ENCODE measurements at regions not wholly inside any gene's neighbourhood (a gene's known extent, or its start where the extent isn't known, plus 50 kb on each side); places are given as distances from the start of the nearest gene placed in this dataset.
"Not testable (repeated sequence)": the region's sequence is repeated elsewhere in the genome, so short reads cannot be mapped to it uniquely, and the experiment has no call there.

- no peak overlapping the region for H3K27ac Mint-ChIP-seq
- no peaks in the 10 kb centered on the region for H3K36me3 Mint-ChIP-seq
- H3K4me1 Mint-ChIP-seq: no peaks in the 10 kb centered on the region
- H3K27me3 Mint-ChIP-seq: peaks cover 16% of the 10 kb centered on the region
- peaks cover 0 to 8% (median 3%) of the 10 kb centered on the region in 3 donors for H3K9me3 Mint-ChIP-seq
- no peak overlapping the region for H3K4me3 Mint-ChIP-seq
Measured at GRCh38 chr2:173550143-173550542, 195.5 kb downstream of the CDCA7 start.

DNA sequence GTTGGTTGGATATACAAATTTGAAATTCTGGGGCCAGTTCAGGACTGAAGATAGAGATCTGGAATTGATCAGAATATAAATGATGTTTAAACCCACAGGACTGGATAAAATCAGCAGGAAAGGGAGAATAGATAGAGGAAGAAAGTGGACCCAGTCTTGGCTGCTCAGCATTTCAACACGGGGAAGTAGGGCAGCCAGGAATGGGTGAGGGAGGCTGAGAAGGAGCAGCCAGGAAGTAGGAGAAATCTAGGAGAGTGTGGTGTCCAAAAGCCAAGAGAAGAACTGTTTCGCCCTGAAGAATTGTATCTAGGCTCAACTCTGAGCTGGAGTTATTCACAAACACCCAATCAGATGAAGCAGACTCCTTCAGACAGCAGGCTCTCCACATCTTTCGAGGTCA lies 197.9 kb downstream of the CDCA7 start:
- H3K4me3 Mint-ChIP-seq: no peak overlapping the region
- H3K4me1 Mint-ChIP-seq: no peaks in the 10 kb centered on the region
- H3K9me3 Mint-ChIP-seq: peaks cover 0 to 8% (median 3%) of the 10 kb centered on the region in 3 donors
- H3K27ac Mint-ChIP-seq: no peak overlapping the region
- H3K27me3 Mint-ChIP-seq: peaks cover 16% of the 10 kb centered on the region
- H3K36me3 Mint-ChIP-seq: no peaks in the 10 kb centered on the region

- Mint-ChIP-seq H3K27ac (no peak overlapping the region), H3K9me3 (peaks cover 0 to 8% (median 3%) of the 10 kb centered on the region in 3 donors), H3K4me1 (no peaks in the 10 kb centered on the region), H3K36me3 (no peaks in the 10 kb centered on the region), H3K4me3 (no peak overlapping the region), H3K27me3 (peaks cover 24% of the 10 kb centered on the region)
Measured at GRCh38 chr2:173553593-173553992, 198.9 kb downstream of the CDCA7 start.

DNA sequence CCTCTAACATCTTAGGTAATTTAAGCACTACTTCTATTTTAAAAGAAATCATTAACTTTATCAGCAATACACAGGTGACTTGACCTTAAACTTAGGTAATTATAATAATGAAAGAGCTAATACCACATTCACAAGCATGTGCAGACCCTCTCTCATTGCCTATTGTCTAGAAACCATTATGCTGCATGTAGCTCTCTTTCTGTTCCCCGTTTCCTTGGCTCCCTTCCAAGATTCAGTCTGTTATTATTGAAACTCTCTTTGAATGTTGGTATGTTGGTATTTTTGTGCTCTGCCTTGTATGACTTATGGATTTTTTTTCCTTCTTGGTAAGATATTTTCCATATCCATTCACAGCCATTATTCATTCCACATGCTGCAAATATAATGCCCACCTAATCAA lies 201.2 kb downstream of the CDCA7 start:
- Mint-ChIP-seq H3K4me1 (peaks cover 0 to 3% (median 2%) of the 10 kb centered on the region in 3 donors), H3K4me3 (no peak overlapping the region), H3K27ac (no peak overlapping the region), H3K27me3 (peaks cover 22% of the 10 kb centered on the region), H3K9me3 (peaks cover 0 to 8% (median 2%) of the 10 kb centered on the region in 3 donors), H3K36me3 (no peaks in the 10 kb centered on the region)

DNA sequence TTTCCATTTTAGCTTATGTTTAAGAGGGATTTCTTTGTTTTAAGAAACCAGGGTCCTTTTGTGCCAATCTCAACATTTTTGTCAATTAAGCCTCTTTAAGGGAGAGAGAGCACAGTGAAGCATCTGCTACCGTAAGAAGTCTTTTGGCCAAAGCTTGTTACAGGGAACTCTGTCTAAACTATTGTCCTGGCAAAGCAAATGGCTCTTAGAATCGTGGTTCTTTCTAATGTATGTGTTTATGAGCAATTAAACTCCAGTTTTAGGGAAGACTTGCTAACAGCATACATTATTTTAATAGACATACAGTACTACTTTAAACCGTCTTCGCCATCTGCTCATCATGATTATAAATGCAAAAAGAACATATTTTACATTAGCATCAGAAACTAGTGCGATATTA lies 202.1 kb downstream of the CDCA7 start:
- no peaks in the 10 kb centered on the region for H3K36me3 Mint-ChIP-seq

GRCh38 chr2:173557497-173557896 lies 202.8 kb downstream of the CDCA7 start:
- Mint-ChIP-seq H3K27me3 (peaks cover 17% of the 10 kb centered on the region), H3K9me3 (peaks cover 2 to 6% (median 2%) of the 10 kb centered on the region in 3 donors), H3K36me3 (peaks cover 1% of the 10 kb centered on the region), H3K27ac (no peak overlapping the region), H3K4me1 (peaks cover 0 to 3% (median 2%) of the 10 kb centered on the region in 3 donors), H3K4me3 (no peak overlapping the region)

More for the DNA sequence above, 202.1 kb downstream of the CDCA7 start:
- Mint-ChIP-seq H3K9me3 (peaks cover 2 to 6% (median 4%) of the 10 kb centered on the region in 3 donors), H3K27me3 (peaks cover 22% of the 10 kb centered on the region), H3K4me1 (peaks cover 0 to 3% (median 2%) of the 10 kb centered on the region in 3 donors), H3K4me3 (no peak overlapping the region), H3K27ac (no peak overlapping the region)

- no peak overlapping the region for H3K4me3 Mint-ChIP-seq
- no peak overlapping the region for H3K27ac Mint-ChIP-seq
- peaks cover 0 to 6% (median 3%) of the 10 kb centered on the region in 3 donors for H3K4me1 Mint-ChIP-seq
- H3K9me3 Mint-ChIP-seq: peaks cover 0 to 3% (median 0%) of the 10 kb centered on the region in 3 donors
- H3K36me3 Mint-ChIP-seq: peaks cover under 1% of the 10 kb centered on the region
- H3K27me3 Mint-ChIP-seq: peaks cover 15% of the 10 kb centered on the region
Measured at GRCh38 chr2:173567493-173567892, 212.8 kb downstream of the CDCA7 start.

GRCh38 chr2:173568054-173568453 lies 213.4 kb downstream of the CDCA7 start:
- H3K9me3 Mint-ChIP-seq: peaks cover 0 to 3% (median 0%) of the 10 kb centered on the region in 3 donors
- no peak overlapping the region for H3K4me3 Mint-ChIP-seq
- H3K27ac Mint-ChIP-seq: no peak overlapping the region
- H3K4me1 Mint-ChIP-seq: peaks cover 0 to 6% (median 3%) of the 10 kb centered on the region in 3 donors
- peaks cover 15% of the 10 kb centered on the region for H3K27me3 Mint-ChIP-seq
- no peaks in the 10 kb centered on the region for H3K36me3 Mint-ChIP-seq

- H3K4me1 Mint-ChIP-seq: peaks cover 0 to 6% (median 3%) of the 10 kb centered on the region in 3 donors
- H3K27me3 Mint-ChIP-seq: peaks cover 11% of the 10 kb centered on the region
- peak overlapping the region in 1 of 3 donors; percentile 85 for H3K27ac Mint-ChIP-seq
- peaks cover 0 to 2% (median 0%) of the 10 kb centered on the region in 3 donors for H3K9me3 Mint-ChIP-seq
- peaks cover 2% of the 10 kb centered on the region for H3K36me3 Mint-ChIP-seq
- peak overlapping the region in 1 of 4 donors; percentile 29 for H3K4me3 Mint-ChIP-seq
Measured at GRCh38 chr2:173571021-173571821, 216.5 kb downstream of the CDCA7 start.

GRCh38 chr2:173571887-173572680 lies 217.4 kb downstream of the CDCA7 start:
- H3K4me3 Mint-ChIP-seq: no peak overlapping the region
- H3K4me1 Mint-ChIP-seq: peaks cover 0 to 6% (median 3%) of the 10 kb centered on the region in 3 donors
- peaks cover 2% of the 10 kb centered on the region for H3K36me3 Mint-ChIP-seq
- peaks cover 0 to 2% (median 0%) of the 10 kb centered on the region in 3 donors for H3K9me3 Mint-ChIP-seq
- H3K27me3 Mint-ChIP-seq: peaks cover 14% of the 10 kb centered on the region
- H3K27ac Mint-ChIP-seq: peak overlapping the region in 1 of 3 donors; percentile 1

DNA sequence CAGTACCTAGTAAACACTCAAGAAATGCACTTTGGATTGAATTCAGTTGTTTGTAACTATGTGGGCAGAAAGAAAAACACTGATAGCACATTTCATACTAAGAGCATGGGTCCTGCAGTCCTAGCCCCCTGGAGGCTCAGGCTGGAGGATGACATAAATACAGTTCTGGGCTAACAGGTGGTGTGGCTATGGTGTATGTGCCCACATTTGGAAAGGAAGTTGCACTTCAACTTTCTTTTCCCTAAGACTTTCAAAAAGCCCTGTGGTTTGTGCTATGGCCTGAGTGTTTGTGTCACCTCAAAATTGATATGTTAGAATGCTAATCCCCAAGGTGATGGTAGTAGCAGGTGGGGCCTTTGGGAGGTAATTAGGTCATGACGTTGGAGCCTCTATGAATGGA lies 218.2 kb downstream of the CDCA7 start:
- peaks cover 2% of the 10 kb centered on the region for H3K36me3 Mint-ChIP-seq
- H3K4me1 Mint-ChIP-seq: peaks cover 0 to 6% (median 3%) of the 10 kb centered on the region in 3 donors
- no peak overlapping the region for H3K4me3 Mint-ChIP-seq
- peaks cover 0 to 2% (median 0%) of the 10 kb centered on the region in 3 donors for H3K9me3 Mint-ChIP-seq
- peaks cover 14% of the 10 kb centered on the region for H3K27me3 Mint-ChIP-seq
- no peak overlapping the region for H3K27ac Mint-ChIP-seq

- H3K36me3 Mint-ChIP-seq, H3K27ac Mint-ChIP-seq, H3K9me3 Mint-ChIP-seq, H3K4me1 Mint-ChIP-seq, H3K4me3 Mint-ChIP-seq: not testable (repeated sequence)
- H3K27me3 Mint-ChIP-seq: peaks cover 14% of the 10 kb centered on the region
Measured at GRCh38 chr2:173573782-173574181, 219.1 kb downstream of the CDCA7 start.

DNA sequence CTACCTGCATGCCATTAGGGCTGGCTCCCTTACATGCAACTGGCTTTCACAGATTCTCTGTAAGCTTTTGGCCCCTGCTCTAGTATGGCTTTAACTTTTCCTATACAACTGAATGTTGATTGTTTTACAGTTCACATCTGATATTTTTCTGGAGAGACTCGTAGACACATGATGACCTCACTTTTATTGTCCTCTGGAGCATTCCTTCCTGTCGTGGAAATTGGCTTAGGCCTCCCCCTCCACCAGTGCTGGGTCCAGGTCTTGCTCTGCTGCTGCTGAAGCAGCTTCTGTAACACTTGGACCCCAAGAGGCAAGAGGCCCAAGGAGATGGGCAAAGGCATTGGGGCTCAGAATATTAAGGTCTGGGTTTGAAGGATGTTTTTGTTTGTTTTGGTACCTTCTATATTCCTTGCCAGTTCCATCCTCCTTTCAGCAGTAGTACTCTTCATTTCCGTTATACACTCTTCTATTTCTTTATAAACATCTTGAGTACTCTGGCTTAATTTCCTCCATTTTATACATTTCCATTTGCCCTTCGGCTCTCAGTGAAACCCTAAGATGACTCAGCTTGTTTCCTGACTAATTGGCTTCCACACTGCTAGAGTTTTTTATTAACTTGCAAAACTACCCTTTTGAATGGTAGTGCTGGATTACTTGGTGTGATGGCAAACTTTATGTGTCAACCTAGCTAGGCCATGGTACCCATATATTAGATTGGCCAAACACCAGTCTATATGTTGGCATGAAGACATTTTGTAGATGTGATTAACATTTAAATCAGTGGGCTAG lies 219.8 kb downstream of the CDCA7 start:
- H3K4me1 Mint-ChIP-seq: peaks cover 0 to 6% (median 3%) of the 10 kb centered on the region in 3 donors
- peaks cover 11% of the 10 kb centered on the region for H3K27me3 Mint-ChIP-seq
- peaks cover 0 to 2% (median 0%) of the 10 kb centered on the region in 3 donors for H3K9me3 Mint-ChIP-seq
- H3K27ac Mint-ChIP-seq: no peak overlapping the region
- peaks cover 2% of the 10 kb centered on the region for H3K36me3 Mint-ChIP-seq
- no peak overlapping the region for H3K4me3 Mint-ChIP-seq

DNA sequence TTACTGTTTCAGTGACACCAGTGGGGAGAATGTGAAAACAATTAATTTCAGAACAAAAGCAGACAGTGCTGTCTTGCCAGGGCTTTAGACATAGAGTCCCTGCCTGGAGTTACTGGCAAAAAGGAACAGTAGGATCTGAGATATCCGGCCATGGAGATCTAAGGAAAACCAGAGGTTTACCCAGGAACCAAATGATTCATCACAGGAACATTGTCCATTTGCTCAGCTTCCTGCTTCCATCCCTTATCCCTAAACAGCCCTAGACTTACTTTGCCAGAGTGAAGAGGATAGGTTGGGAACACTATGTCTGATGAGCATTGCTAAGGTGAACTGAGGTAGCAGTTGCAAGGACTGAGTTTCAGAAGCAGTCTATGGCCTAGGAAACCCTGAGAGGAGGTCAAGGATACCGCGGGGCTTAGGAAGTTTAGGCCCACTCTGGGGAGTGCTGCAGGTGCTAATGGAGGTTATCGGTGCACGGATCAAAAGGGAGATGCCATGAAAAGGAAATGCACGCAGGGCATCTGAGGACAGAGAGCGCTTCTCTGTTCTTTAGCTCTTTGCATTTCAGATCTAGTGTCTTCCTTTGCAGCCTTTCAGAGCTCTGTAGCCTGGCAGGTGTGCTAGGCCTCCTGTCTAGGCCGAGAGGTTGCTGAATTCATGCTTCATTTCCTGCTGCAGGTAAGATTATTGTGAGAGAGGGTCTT lies 223.9 kb downstream of the CDCA7 start:
- H3K4me1 Mint-ChIP-seq: no peaks in the 10 kb centered on the region
- peaks cover 0 to 2% (median 2%) of the 10 kb centered on the region in 3 donors for H3K9me3 Mint-ChIP-seq
- H3K27me3 Mint-ChIP-seq: peaks cover 9% of the 10 kb centered on the region
- H3K27ac Mint-ChIP-seq: no peak overlapping the region
- peaks cover 2% of the 10 kb centered on the region for H3K36me3 Mint-ChIP-seq
- no peak overlapping the region for H3K4me3 Mint-ChIP-seq

All from IgD-negative memory B cell (primary cell).